ENCODE measurements at regions not wholly inside any gene's neighbourhood (a gene's known extent, or its start where the extent isn't known, plus 50 kb on each side); places are given as distances from the start of the nearest gene placed in this dataset.

- no peak for DNase-seq
These were observed 141.5 kb upstream of the EEPD1 start for GRCh38 chr7:36011588-36011965.

GRCh38 chr7:36013246-36014014, 139.6 kb upstream of the EEPD1 start:
- no peak for DNase-seq

- no peak for DNase-seq
These were observed 138.1 kb upstream of the EEPD1 start for GRCh38 chr7:36014961-36015360.

- DNase-seq = no peak
These were observed 137.3 kb upstream of the EEPD1 start for GRCh38 chr7:36015733-36016132.

GRCh38 chr7:36016648-36017047, 136.4 kb upstream of the EEPD1 start:
- no peak for DNase-seq

DNA sequence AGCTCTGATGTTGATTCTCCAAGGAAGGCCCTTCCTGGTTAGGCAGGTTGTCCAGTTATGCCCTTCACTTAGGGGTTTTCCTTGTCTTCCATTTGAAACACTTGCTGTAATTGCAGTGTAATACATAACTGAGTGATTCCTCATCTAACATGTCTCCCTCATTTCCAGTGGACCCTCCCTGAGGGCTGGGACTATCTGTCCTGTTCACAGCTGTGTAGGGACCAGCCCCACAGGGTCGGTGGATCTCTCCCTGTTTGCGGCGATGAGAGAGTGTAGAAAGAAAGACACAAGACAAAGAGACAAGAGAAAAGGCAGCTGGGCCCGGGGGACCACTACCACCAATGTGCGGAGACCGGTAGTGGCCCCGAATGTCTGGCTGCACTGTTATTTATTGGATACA, 135.9 kb upstream of the EEPD1 start:
- no peak for DNase-seq

DNA sequence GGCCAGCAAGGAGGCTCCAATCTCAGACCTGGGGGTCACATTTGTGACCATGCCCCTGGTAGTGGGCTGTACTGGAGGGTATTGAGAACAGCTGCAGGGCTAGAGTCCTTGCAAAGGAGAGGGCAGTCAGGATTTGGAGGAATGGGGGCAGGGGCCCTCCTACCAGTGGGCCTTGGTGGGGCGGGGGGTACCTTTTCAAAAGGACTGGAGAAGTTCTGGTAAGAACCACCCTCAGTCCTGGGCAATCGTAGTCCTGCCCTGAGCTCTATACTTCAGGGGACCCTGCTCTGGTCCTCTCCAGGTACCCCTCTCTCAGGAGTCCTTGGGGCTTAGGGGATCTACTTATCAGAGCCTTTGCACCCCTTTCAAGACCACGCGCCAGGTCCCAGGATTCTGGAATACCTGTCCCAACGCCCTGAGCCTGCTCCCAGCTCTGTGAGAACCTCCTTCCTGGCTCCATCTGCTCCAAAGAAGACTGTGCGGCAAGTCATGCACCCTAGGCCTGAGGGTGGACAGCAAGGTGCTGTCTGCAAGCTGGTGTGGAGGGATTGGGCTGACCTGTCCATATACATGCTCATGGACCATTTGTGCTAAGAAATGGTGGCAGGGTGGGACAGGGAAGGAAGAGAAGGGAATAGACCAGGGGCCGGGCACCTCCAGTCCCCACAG, 134.1 kb upstream of the EEPD1 start:
- no peak for DNase-seq

DNA sequence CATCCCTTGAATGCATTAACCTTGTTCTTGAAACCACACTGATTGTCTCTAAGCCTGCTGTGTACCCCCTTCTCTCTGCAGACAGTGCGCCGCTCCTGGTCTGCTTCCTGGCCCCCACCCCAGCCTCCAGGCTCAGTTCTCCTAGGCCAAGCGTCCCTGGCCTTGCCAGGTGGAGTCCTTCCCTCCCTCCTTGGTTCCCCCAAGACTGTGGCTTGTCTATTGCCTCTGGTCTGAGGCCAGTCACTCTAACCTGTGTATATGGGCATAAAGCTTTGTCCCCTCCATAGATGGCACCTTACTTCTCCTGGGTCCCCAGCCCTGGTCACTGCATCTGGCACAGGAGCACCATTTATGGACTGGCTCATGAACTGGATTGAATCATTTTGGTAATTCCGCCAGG, 133.5 kb upstream of the EEPD1 start:
- DNase-seq = no peak

DNA sequence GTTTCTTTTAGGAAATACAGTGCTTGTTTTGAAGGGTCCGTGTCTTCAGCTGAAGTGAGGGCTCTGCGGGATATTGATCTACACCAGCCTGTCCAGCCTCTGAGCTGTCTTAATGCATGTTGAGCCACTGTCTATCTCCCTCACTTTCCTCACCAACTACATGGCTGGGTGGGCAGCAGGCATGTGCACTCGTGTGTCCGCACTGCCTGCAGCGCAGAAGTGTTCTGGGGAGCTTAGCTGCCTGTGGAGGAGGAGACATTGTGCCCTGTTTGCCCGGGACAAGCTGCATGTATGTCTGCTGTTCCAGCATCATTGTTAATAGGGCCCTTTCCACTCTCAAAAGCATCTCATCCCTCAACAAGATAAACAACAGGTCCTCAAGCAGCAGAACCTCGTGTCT, 133.1 kb upstream of the EEPD1 start:
- DNase-seq = no peak

- peak; percentile 28 for DNase-seq
These were observed 131.7 kb upstream of the EEPD1 start for GRCh38 chr7:36021367-36021766.

GRCh38 chr7:36021917-36022550, 131.0 kb upstream of the EEPD1 start:
- no peak for DNase-seq

DNA sequence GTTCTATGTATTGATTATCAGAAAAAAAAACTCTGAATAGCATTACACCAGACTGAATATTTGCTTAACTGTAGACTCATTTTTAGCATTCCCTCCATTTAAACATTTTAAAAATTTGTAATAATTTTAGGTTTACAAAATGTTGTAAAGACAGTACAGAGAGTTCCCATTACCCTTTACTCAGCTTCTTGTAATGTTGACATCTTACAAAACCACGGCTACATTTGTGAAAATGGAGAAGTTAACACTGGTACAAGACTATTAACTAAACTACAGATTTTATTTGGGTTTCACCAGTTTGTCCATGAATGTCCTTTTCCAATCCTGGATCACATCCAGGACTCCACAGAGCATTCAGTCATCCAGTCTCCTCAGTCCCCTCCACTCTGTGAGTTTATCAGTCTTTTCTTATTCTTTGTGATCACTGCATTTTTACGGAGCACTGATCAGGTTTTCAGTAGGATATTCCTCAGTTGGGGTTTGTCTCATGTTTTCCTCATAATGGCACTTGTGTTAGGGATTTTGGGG, 130.0 kb upstream of the EEPD1 start:
- no peak for DNase-seq

- no peak for DNase-seq
These were observed 127.9 kb upstream of the EEPD1 start for GRCh38 chr7:36025190-36025589.

GRCh38 chr7:36029311-36029710, 123.7 kb upstream of the EEPD1 start:
- no peak for DNase-seq

GRCh38 chr7:36029853-36030515, 123.1 kb upstream of the EEPD1 start:
- DNase-seq = no peak

DNA sequence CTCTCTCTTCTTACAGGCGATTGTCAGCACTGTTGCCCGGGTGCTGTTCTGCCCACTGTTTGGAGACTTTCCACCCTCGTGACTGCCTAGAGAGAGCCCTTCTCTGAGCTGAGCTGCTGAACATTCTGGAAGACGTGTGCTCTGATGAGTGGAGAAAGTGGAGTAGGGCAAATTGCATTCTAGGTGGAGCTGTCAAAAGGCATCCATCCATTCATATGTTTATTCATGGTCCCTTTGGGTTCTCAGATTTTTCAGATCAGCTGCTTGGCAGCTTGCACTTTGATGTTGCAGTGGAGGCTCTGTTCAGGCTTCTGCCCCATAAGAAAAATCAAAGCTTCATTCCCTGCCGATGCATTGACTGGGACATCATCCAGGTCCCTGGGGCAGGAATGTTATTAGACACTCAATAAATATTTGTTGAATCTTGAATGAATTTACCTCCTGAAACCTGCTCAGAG, 120.7 kb upstream of the EEPD1 start:
- no peak for DNase-seq

DNA sequence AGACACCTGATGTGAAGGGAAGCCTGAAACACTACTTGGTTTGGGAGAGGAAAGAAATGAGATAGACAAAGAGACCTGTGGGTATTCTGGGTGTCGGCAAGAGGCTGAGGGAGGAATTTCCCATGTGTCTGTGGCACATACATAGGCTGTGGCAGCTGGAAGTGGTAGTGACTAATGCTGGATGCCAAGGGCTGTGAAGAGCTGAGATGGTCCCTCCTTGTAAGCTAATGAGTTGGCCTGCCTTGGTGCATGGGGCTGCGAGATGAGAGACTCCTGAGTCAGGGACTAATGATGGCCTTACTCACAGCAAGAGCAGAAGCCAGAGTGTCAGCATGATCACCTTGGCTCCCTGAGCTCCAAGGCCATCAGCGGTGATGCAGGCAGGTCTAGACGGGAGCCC, 119.0 kb upstream of the EEPD1 start:
- DNase-seq = no peak

- DNase-seq = no peak
These were observed 117.9 kb upstream of the EEPD1 start for GRCh38 chr7:36035186-36035585.

- DNase-seq = no peak
These were observed 116.5 kb upstream of the EEPD1 start for GRCh38 chr7:36036590-36036989.

- DNase-seq = no peak
These were observed 115.9 kb upstream of the EEPD1 start for GRCh38 chr7:36037121-36037662.

- DNase-seq = no peak
These were observed 114.9 kb upstream of the EEPD1 start for GRCh38 chr7:36038063-36038721.

DNA sequence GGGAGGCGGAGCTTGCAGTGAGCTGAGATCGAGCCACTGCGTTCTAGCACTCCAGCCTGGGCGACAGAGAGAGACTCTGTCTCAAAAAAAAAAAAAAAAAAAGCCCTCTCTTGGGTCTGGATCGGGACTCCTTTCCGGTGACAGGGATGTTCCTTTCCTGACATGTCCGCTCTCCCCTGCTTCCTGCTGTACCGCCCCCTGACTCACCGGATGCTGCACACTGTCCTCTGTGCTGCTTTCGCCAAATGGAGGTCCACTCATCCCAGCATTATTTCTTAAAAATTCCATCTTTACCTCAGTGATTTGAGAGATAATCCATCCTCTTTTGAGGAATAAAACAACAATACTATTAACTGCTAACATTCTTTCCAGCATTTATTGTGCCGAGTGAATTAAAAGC, 113.8 kb upstream of the EEPD1 start:
- DNase-seq = no peak

- no peak for DNase-seq
These were observed 113.4 kb upstream of the EEPD1 start for GRCh38 chr7:36039671-36040070.
